BE2C (cell line): ENCODE measurements at regions not wholly inside any gene's neighbourhood (a gene's known extent, or its start where the extent isn't known, plus 50 kb on each side); places are given as distances from the start of the nearest gene placed in this dataset.

Experiments
- DNase-seq: peaks from one replicate; pipeline ENCODE4 v3.0.0-alpha.2; 2020
- H3K27me3 ChIP-seq: fragments of 250-450 bp; sonication (Bioruptor Pico); 2 replicates; pipeline ENCODE4 v1.5.1; 2020; ENCODE audit warnings: mild to moderate bottlenecking
- H3K36me3 ChIP-seq: fragments of 250-450 bp; sonication (Bioruptor Pico); 2 replicates; pipeline ENCODE4 v1.5.1; 2020; ENCODE audit warnings: mild to moderate bottlenecking
- H3K4me1 ChIP-seq: fragments of 250-450 bp; sonication (Bioruptor Pico); 2 replicates; pipeline ENCODE4 v1.5.1; 2020
- H3K4me3 ChIP-seq: 2 replicates; pipeline ENCODE4 v1.5.1; 2011; ENCODE audit warnings: low read depth, low read length
- H3K9me3 ChIP-seq: fragments of 250-450 bp; sonication (Bioruptor Pico); 2 replicates; pipeline ENCODE4 v1.5.1; 2020
- TF ChIP-seq, protein P1 (sequence below): IDR thresholded peaks from 2 replicates; pipeline ENCODE4 v1.5.1; 2012; ENCODE audit warnings: mild to moderate bottlenecking, low read depth, low read length

DNA sequence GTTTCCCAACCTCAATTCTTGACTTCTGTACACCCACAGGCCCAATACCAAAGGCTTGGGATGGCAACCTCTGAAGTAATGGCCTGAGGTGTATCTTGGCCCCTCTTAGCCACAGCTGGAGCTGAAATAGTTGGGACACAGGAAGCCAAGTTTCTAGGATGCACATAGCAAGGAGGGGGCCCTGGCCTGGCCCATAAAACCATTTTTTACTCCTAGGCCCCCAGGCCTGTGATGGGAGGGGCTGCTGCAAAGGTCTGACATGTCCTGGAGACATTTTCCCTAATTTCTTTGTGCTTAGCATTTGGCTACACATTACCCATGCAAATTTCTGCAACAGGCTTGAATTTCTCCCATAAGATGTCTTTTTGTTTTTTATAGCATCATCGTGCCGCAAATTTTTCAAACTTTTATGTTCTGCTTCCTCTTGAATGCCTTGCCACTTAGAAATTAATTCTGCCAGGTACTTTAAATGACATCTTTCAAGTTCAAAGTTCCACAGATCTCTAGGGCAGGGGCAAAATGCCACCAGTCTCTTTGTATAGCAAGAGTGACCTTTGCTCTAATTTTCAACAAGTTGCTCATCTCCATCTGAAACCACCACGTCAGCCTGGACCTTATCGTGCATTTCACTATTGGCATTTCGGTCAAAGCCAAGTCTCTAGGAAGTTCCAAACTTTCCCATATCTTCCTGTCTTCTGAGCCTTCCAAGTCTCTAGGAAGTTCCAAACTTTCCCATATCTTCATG, 490.8 kb downstream of the IPMK start:
- TF ChIP-seq, protein P1, sequence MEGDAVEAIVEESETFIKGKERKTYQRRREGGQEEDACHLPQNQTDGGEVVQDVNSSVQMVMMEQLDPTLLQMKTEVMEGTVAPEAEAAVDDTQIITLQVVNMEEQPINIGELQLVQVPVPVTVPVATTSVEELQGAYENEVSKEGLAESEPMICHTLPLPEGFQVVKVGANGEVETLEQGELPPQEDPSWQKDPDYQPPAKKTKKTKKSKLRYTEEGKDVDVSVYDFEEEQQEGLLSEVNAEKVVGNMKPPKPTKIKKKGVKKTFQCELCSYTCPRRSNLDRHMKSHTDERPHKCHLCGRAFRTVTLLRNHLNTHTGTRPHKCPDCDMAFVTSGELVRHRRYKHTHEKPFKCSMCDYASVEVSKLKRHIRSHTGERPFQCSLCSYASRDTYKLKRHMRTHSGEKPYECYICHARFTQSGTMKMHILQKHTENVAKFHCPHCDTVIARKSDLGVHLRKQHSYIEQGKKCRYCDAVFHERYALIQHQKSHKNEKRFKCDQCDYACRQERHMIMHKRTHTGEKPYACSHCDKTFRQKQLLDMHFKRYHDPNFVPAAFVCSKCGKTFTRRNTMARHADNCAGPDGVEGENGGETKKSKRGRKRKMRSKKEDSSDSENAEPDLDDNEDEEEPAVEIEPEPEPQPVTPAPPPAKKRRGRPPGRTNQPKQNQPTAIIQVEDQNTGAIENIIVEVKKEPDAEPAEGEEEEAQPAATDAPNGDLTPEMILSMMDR, result no peak
- no peak for DNase-seq
- H3K4me1 ChIP-seq, result no peaks in the 10 kb centered on the region
- no peak overlapping the region for H3K4me3 ChIP-seq
- no peaks in the 10 kb centered on the region for H3K36me3 ChIP-seq
- H3K27me3 ChIP-seq, result no peaks in the 10 kb centered on the region
- H3K9me3 ChIP-seq, result no peaks in the 10 kb centered on the region

DNA sequence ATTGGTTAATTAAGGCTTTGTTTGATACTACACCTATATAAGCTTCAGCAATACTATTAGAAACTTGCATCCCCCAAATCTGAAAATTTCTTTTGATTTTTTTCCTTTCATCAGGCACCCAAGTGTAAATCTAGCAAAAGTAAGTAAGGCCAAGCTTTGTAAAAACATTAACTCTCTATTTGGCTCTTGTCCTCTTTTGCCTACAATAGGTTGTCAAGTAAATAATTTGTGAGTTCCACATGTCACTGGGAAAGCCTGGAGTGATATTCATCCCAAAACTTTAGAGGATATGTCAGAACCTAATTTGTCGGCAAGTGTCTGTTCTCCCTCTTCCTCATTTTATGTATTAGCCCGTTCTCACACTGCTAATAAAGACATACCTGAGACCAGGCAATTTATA, 492.4 kb downstream of the IPMK start:
- Histone ChIP-seq H3K4me3 (no peak overlapping the region), H3K27me3 (no peaks in the 10 kb centered on the region), H3K36me3 (no peaks in the 10 kb centered on the region), H3K9me3 (no peaks in the 10 kb centered on the region), H3K4me1 (no peaks in the 10 kb centered on the region)
- TF ChIP-seq, protein P1, result no peak
- no peak for DNase-seq

DNA sequence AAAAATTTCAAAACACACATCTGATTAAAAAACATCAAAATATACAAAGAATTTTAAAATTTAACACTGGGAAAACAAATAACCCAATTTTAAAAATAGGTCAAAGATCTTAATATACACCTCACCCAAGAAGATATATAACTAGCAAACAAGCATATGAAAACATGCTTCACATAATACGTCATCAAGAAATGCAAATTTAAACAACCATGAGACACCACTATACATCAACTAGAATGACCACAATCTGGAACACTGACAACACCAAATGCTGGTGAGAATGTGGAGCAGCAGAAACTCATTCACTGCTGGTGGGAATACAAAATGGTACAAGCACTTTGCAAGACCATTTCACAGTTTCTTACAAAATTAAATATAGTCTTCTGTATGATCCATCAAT, 498.4 kb downstream of the IPMK start:
- Histone ChIP-seq H3K27me3 (no peaks in the 10 kb centered on the region), H3K4me1 (no peaks in the 10 kb centered on the region), H3K4me3 (no peak overlapping the region), H3K36me3 (no peaks in the 10 kb centered on the region), H3K9me3 (no peaks in the 10 kb centered on the region)
- TF ChIP-seq, protein P1, result no peak
- no peak for DNase-seq

DNA sequence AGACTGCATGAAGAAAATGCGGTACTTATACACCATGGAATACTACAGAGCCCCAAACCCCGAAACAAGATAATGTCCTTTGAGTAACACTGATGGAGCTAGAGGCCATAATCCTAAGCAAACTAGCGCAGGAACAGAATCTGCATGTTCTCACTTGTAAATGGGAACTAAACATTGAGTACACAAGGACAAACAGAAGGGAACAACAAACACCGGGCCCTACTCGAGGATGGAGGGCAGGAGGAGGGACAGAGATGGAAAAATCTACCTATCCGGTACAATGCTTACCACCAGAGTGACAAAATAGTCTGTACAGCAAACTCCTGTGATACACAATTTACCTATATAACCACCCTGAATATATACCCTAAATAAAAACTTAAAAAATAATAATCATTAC, 507.9 kb downstream of the IPMK start:
- H3K4me1 ChIP-seq, result no peaks in the 10 kb centered on the region
- DNase-seq, result no peak
- TF ChIP-seq, protein P1, result no peak
- no peak overlapping the region for H3K4me3 ChIP-seq
- H3K9me3 ChIP-seq, result no peaks in the 10 kb centered on the region
- H3K36me3 ChIP-seq, result no peaks in the 10 kb centered on the region
- no peaks in the 10 kb centered on the region for H3K27me3 ChIP-seq

DNA sequence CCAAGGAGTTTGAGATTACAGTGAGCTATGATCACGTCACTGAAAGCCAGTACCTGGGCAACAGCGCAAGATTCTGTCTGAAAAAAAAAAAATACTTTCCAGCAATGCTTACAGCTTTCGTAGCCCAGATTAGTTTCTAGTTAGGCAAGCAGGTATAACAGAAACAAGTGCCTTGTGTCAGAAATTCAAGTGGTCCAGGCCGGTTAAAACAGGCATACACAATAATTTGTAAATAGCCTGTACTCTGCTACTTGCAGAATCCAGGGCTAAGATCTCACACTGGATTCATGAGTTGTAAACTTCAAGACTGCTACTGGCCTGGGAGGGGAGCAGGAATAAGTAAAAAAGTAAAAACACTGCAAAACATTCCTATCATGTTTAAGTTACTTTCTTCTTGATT, 512.9 kb downstream of the IPMK start:
- DNase-seq, result no peak
- TF ChIP-seq, protein P1, result no peak
- no peaks in the 10 kb centered on the region for H3K27me3 ChIP-seq
- no peaks in the 10 kb centered on the region for H3K9me3 ChIP-seq
- H3K36me3 ChIP-seq, result no peaks in the 10 kb centered on the region
- no peaks in the 10 kb centered on the region for H3K4me1 ChIP-seq
- no peak overlapping the region for H3K4me3 ChIP-seq

DNA sequence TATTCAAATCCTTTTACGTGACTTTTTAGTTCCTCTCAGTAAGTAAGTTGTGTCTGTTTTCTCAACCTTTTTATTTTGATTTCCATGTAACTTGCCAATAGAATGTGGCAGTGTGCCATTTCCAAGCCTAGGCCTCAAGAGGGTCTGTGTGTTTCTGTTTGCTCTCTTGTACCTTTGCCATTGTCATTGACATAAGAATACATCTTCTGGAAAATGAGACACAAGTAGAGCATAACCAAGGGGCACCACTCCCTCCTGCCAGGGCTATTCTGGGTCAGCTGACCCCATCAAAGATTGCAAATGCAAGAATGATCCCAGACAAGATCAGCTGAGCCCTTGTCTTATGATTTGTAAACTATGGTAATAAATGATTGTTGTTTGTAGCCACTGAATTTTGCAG, 524.0 kb downstream of the IPMK start:
- Histone ChIP-seq H3K4me1 (no peaks in the 10 kb centered on the region), H3K4me3 (no peak overlapping the region), H3K27me3 (no peaks in the 10 kb centered on the region), H3K9me3 (no peaks in the 10 kb centered on the region), H3K36me3 (no peaks in the 10 kb centered on the region)
- TF ChIP-seq, protein P1, result no peak
- DNase-seq, result no peak
